Stimulated activated CD4-positive, alpha-beta T cell treated with anti-CD3 and anti-CD28 coated beads, Interleukin-1b, Interleukin-23, amount 100 ng/mL, for 48 hours (primary cell): ENCODE measurements at regions not wholly inside any gene's neighbourhood (a gene's known extent, or its start where the extent isn't known, plus 50 kb on each side); places are given as distances from the start of the nearest gene placed in this dataset.

Experiments used
- DNase-seq: peaks from one replicate; pipeline ENCODE4 v3.0.0-alpha.2; 2020

DNA sequence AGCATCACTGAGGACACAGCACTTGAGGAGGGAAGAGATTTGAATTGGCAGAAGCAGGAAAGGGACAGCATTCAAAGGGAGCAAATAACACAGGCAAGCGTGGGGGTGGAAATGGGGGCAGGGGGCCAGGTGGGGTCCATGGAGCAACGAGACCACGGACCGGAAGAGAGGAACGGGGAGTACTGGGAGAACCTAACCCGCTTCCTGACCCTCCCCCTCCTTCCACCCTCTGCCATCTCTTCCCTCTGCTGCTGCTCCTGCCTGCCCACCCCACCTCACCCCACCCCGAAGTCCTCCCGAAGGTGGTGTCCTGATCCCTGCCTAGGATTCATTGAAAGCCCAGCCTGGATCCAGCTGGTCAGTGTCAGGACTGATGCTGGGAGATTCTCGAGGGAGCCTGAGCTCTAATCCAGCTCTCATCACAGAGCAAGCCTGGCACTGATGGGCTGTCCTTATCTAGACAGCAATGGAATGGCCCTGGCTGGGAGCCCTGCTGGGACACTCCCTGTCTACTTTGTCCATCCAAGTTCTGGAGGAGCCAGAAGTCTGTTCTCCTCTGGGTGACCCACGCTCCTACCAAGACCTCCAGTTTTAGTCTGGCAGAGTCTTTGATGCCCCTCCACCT, 105.0 kb downstream of the TRIM29 start:
- no peak for DNase-seq

- no peak for DNase-seq
Observed at GRCh38 chr11:120031612-120032600, 106.0 kb downstream of the TRIM29 start.

DNA sequence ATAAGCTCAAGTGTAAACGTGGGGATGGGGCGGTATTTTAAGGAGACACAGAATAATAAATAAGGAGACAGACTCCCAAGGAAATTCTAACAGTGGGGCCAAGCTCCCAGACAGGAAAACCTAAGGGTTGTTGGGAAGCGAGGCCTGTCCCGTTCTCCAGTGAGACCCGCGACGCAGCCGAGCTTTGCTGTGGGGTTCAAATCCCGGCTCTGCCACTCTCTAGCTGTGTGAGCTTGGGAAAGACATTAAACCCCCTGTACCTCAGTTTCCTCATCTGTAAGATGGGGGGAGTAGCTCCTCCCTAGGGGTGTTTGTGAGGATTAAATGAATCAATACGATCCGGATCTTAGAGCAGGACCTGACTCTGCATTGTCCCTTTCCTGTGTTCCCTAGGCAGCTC, 106.8 kb downstream of the TRIM29 start:
- no peak for DNase-seq

DNA sequence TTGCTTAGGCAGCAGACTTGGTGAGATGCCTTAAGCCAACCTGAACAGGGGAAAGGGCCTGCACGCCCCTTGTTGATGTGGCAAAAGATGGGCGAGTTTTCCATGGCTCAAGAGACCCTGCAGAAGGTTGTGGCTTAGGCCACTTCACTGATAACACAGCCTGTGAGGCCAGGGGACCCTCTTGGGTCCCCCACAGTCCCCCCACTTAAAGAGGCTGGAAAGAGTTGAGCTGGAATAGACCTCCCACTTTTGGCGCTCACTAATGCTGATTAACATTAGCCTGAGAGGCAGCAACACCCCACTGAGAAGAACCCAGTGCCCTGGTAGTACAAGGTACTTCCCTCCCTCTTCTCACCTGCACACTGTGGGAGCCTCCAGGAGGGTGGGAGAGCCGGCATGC, 107.5 kb downstream of the TRIM29 start:
- no peak for DNase-seq

DNA sequence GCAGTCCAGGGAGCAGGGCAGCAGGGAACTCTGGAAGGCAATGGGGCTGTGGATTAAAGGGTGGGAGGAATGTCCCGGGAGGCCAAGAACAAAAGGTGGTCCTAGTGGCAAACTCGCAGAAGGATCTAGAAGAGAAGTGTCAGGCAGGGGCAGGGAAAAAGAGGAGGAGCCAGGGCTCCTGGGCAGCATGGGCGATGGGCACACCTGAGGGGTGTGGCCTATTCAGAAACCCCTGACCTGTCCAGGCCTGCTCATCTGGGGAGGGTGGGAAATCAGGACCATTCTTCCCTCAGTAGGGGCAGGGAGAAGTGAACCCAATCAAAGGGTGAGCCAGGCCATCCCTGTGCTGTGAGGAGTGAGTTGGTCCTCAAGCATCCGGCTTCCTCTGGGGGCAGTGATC, 108.6 kb downstream of the TRIM29 start:
- no peak for DNase-seq

- DNase-seq, result no peak
Observed at GRCh38 chr11:120028897-120029258, 109.0 kb downstream of the TRIM29 start.

DNA sequence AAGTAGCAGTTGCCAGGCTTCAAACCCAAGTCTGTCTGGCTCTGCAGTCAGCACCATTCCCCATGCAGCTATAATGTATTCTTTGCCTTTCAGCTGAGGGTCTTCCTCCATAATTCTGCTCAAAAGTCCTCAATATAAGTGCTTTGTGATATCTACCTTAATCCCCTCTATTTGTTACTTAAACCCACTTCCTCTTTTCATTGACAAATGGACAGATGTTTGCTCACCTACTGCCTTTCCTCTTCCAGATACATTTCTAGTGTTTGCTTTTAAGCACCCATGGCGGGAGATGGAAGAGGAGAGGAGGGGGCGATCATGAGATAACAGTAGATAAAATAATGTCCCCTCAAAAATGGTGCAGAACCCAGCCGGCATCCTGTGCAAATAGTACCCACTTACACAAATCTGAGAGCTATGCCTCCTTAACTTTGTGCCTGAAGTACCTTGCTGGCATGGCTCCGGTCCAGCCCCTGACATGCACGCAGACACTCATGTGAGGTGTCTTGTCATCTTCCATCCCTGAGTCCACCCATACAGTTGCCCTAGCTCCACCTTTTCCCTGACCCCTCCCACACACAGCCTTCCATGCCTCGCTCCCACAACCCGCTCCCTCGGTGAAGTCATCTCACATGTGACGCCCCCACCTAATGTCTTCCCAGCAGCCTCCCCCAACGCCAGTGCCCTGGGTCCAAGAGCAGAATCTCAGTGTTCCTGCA, 109.6 kb downstream of the TRIM29 start:
- no peak for DNase-seq

DNA sequence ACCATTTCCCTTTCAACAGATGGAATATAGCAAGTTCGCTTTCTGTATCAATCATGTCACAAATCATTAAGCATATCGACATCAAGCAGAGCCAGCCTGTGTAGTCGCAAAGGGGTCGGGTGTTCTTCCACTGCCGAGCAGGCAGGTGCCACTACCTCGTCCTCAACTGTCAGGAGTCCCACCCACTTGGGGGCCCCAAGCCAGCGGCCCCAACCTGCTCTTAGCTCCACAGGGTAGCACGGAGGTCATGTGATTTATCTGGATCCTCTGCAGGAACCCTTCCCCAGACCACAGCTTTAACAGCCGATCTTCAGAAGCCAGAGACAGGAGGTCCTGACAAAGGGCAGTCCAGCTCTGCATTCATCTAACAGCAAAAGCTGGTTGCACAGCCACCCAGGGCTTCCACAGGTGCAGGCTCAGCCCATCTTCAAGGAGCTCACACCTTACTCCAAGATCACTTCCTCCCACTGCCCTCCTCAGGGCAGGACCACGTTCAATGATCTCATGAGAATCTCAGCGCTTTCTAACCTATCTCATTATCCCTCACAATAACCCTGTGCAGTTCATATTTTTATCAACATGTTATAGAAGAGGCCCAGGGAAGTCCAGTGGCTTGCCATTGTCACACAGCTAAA, 110.2 kb downstream of the TRIM29 start:
- DNase-seq, result no peak

DNA sequence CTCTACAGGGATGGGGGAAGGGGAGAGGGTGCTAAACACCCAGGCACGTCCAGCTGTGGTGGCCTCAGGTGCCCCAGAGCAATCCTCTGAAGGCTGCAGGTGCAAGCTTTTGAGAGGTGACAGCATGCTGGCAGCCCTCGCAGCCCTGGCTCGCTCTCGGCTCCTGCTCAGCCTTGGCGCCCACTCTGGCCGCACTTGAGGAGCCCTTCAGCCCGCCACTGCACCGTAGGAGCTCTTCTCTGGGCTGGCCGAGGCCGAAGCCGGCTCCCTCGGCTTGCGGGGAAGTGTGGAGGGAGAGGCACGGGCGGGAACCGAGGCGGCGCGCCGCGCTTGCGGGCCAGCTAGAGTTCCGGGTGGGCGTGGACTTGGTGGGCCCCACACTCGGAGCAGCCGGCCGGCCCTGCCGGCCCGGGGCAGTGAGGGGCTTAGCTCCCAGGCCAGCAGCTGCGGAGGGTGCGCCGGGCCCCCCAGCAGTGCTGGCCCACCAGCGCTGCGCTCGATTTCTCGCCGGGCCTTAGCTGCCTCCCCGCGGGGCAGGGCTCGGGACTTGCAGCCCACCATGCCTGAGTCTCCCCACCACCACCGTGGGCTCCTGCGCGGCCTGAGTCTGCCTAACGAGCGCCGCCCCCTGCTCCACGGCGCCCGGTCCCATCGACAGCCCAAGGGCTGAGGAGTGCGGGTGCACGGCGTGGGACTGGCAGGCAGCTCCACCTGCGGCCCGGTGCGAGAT, 112.1 kb downstream of the TRIM29 start:
- no peak for DNase-seq

GRCh38 chr11:120024586-120024985, 113.3 kb downstream of the TRIM29 start:
- DNase-seq, result no peak

DNA sequence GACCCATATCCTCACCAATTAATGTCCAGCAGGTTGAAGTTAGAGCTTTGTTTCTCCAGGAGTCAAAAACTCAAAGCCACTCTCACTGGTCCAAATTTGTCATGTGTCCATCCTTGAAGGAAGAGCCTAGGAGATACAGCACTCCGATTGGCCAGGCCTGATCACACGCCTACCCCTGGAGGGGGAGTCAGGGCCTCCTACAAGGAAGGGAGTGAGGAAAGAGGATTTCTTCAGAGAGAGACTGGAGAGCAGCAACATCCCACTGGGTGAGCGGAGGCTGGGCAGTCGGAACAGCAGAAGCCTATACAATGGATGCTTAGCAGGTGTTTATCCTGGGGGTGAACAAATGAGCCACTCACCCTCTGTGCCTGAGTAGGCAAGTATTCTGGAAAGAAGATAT, 113.9 kb downstream of the TRIM29 start:
- no peak for DNase-seq

- no peak for DNase-seq
Observed at GRCh38 chr11:120023551-120023950, 114.4 kb downstream of the TRIM29 start.

DNA sequence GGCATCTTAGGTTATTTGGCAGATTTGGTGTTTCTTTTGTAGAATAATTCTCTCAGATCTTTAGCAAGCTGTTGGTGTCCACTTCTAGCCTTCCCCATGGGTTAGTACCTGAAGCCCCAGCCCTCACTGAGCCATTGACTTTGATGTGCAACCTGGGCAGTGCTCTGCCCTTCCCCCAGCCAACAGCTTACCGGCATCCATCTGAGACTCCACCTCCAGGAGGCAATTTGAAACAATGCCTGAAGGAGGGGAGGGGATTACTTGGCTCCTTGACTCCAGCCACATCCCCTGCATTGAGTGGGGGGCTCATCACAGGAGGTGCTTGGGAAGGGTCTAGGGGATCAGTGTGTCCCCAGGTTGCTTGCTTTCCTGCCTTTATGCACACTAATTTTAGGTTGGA, 114.8 kb downstream of the TRIM29 start:
- no peak for DNase-seq

DNA sequence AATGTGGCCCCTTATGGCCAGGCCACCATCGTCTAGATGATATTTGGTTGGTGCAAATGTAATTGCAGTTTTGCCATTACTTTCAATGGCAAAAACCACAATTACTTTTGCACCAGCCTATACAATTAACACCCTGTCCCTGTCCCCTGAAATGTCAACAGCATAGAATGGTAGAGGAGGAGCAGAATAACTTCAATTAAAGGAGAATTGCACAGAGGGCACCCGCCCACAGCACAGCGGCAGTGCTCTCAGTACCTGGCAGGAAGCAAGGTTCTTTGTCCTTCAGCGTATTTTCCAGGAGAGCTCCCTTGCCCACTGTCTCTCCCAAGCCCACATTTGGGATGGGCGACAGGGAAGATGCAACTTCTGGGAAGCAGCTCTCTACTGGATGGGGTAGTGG, 115.3 kb downstream of the TRIM29 start:
- no peak for DNase-seq

DNA sequence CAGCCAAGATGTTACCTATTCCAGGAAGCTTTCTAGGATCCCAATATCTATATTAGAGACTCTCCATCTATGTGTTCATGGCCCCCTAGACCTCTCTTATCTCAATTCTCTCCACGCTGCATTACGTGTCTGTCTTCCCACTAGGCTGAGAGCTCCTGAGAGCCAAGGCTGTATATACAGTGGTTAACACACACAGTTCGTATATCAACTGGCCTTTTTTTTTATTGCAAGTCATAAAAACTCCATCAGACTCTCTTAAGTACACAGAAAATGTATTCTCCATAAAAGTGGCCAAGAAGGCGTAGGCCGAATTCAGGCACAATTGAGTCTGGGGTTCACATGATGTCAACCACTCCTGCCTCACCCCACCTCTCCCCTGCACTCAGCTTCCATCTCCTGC, 115.9 kb downstream of the TRIM29 start:
- DNase-seq, result no peak

GRCh38 chr11:120021391-120021953, 116.4 kb downstream of the TRIM29 start:
- no peak for DNase-seq

- DNase-seq, result no peak
Observed at GRCh38 chr11:120020981-120021380, 116.9 kb downstream of the TRIM29 start.

DNA sequence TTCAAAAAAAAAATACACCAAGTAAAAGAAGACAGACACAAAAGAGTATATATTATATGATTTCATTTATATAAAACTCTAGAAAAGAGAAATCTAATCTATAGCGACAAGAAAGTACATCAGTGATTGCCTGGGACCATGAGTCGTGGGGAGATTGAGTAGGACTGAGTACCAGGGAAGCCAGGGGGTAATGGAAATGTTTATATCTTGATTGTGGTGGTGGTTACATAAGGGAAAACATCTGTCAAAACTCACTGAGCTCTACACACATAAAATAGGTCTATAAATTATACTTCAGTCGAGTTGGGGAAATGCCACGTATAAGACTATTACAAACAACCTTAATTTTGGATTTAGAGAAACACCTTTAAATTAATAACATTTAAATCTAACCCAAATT, 117.4 kb downstream of the TRIM29 start:
- DNase-seq, result no peak

GRCh38 chr11:120019191-120019590, 118.7 kb downstream of the TRIM29 start:
- no peak for DNase-seq

- no peak for DNase-seq
Observed at GRCh38 chr11:120017582-120018150, 120.2 kb downstream of the TRIM29 start.

DNA sequence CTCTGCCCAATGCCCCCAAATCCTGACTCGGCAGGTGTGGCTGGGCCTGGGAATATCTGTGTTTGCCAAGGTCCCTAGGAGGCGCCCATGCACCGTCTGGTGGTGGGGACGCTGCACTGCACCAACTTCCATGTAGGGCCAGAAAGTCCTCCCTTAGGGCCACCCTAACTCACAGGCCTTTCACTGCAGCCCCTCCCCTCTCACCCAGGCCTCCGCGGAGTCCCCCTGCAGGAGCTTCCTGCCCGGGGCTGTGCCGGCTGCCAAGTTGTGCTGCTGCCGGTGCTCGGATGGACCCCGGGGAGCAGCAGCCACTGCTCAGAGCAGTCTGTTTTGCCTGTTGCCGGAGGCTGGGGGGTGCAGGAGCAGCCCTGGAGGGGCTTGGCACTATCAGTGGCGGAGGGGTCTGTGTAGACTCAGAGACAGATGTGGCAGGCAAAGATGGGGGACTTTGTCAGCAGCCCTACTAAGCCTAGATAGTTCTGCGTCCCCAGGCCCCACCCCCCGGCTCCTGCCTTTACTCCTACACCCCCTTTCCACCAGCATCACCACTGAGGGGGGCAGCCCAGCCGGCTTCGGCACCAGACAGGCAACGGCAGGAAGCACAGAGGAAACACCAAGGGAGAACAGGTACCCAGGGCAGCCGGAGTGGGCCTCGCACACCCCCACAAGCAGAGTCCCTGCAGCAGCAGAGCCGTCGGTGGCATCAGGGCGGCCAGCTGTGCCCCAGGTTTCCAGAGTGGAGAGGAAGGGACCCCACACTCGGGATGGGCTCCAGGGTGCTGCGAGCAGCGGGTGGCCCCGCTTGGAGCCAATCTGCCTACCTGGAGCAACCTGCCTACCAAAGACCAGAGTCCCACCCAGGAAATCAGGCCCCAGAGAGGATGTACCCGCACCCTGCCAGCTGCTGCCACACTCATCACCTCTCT, 124.3 kb downstream of the TRIM29 start:
- DNase-seq, result no peak
